ENCODE measurements at regions not wholly inside any gene's neighbourhood (a gene's known extent, or its start where the extent isn't known, plus 50 kb on each side); places are given as distances from the start of the nearest gene placed in this dataset.
"Not testable (repeated sequence)": the region's sequence is repeated elsewhere in the genome, so short reads cannot be mapped to it uniquely, and the experiment has no call there.

- no peak for DNase-seq (ENCODE audit: low read depth in 3 of 3)
Observed at GRCh38 chr2:224650815-224651439, 65.2 kb downstream of the CCDC195 start.

GRCh38 chr2:224647684-224648083, 62.5 kb upstream of the CUL3 start:
- DNase-seq (ENCODE audit: low read depth in 3 of 3), result not testable (repeated sequence)

- DNase-seq (ENCODE audit: low read depth in 3 of 3), result no peak
Observed at GRCh38 chr2:224646242-224646846, 61.2 kb upstream of the CUL3 start.

- no peak for DNase-seq (ENCODE audit: low read depth in 3 of 3)
Observed at GRCh38 chr2:224645722-224646121, 60.6 kb upstream of the CUL3 start.

- DNase-seq (ENCODE audit: low read depth in 3 of 3), result no peak
Observed at GRCh38 chr2:224640679-224641078, 55.5 kb upstream of the CUL3 start.

- DNase-seq (ENCODE audit: low read depth in 3 of 3), result peak in 1 of 3 experiments; percentile 5
Observed at GRCh38 chr2:224638301-224638823, 53.2 kb upstream of the CUL3 start.
